Brain microvascular endothelial cell (primary cell): ENCODE measurements at regions not wholly inside any gene's neighbourhood (a gene's known extent, or its start where the extent isn't known, plus 50 kb on each side); places are given as distances from the start of the nearest gene placed in this dataset.

ENCODE experiments used
- DNase-seq: peaks from one replicate; pipeline ENCODE4 v3.0.0-alpha.2; 2020
- H3K27ac ChIP-seq: fragments of 250-450 bp; sonication (Bioruptor Pico); 2 replicates; pipeline ENCODE4 v1.5.1; 2020; ENCODE audit warnings: mild to moderate bottlenecking, moderate library complexity
- H3K27me3 ChIP-seq: fragments of 250-450 bp; sonication (Bioruptor Pico); replicated peaks from 2 replicates; pipeline ENCODE4 v1.5.1; 2020; ENCODE audit warnings: mild to moderate bottlenecking
- H3K36me3 ChIP-seq: fragments of 250-450 bp; sonication (Bioruptor Pico); replicated peaks from 2 replicates; pipeline ENCODE4 v1.5.1; 2020; ENCODE audit warnings: mild to moderate bottlenecking
- H3K4me3 ChIP-seq: 2 replicates; pipeline ENCODE4 v1.5.1; 2011; ENCODE audit warnings: low read depth, mild to moderate bottlenecking, control low read depth, low read length, moderate library complexity
- in situ Hi-C: cut with HindIII; loops from 2 replicates; pipeline ENCODE4 v1.10.0; 2017; ENCODE audit warnings: low sequenced_read_pairs, low pct_ligation_motif_present
- TF ChIP-seq, protein P1 (sequence below): IDR thresholded peaks from 2 replicates; pipeline ENCODE4 v1.5.1; 2011; ENCODE audit warnings: low read depth, mild to moderate bottlenecking, moderate library complexity, low read length, control low read depth, inconsistent platforms; ENCODE audit errors: missing control alignments

DNA sequence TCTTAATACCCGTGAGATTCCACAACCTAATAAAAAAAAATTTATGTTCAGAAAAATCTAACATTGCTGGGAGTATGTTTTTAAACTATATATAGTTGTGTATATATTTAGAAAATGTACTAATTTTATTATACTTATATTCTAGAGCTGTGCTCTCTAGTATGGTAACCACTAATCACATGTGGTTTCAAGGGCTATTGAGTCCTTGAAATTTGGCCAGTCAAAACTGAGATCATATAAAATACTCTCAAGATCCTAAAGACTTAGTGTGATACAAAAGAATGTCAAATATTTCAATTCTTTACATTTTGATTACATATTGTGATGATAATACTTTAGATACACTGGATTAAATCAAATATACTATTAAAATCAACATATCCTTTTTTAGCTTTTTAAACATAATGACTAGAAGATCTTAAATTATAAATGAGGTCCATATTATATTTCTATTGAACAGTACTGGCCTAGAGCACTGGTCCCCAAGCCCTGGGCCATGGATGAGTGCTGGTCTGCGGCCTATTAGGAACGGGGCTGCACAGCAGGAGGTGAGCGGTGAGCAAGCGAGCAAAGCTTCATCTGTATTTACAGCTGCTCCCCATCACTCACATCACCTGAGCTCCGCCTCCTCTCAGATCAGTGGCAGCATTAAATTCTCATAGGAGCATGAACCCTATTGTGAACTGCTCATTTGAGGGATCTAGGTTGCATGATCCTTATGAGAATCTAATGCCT, 176.5 kb upstream of the NBEA start:
- DNase-seq, result no peak
- H3K36me3 ChIP-seq, result no peaks in the 10 kb centered on the region
- in situ Hi-C loops, result no loop called here
- H3K4me3 ChIP-seq, result no peak overlapping the region
- TF ChIP-seq, protein P1, sequence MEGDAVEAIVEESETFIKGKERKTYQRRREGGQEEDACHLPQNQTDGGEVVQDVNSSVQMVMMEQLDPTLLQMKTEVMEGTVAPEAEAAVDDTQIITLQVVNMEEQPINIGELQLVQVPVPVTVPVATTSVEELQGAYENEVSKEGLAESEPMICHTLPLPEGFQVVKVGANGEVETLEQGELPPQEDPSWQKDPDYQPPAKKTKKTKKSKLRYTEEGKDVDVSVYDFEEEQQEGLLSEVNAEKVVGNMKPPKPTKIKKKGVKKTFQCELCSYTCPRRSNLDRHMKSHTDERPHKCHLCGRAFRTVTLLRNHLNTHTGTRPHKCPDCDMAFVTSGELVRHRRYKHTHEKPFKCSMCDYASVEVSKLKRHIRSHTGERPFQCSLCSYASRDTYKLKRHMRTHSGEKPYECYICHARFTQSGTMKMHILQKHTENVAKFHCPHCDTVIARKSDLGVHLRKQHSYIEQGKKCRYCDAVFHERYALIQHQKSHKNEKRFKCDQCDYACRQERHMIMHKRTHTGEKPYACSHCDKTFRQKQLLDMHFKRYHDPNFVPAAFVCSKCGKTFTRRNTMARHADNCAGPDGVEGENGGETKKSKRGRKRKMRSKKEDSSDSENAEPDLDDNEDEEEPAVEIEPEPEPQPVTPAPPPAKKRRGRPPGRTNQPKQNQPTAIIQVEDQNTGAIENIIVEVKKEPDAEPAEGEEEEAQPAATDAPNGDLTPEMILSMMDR, result no peak
- H3K27me3 ChIP-seq, result no peaks in the 10 kb centered on the region
- H3K27ac ChIP-seq, result no peak overlapping the region

DNA sequence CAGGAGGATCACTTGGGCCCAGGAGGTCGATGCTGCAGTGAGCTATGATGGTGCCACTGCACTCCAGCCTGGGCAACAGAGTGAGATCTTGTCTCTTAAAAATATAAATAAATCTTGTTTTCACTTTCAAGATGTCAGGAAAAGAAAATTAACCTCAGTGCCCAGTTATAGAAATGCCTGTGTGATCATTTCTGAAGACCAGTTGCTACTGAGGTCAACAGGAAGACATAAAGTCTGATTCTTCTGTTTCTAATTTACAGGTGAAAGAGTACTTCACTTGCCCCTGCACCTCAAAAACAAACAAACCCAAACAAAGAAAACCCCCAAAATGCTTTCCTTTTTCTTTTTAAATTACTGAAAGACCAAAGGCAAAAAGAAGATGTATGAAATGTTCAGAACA, 174.3 kb upstream of the NBEA start:
- no peak for DNase-seq
- no peaks in the 10 kb centered on the region for H3K36me3 ChIP-seq
- no peak overlapping the region for H3K27ac ChIP-seq
- H3K27me3 ChIP-seq, result no peaks in the 10 kb centered on the region
- in situ Hi-C loops, result no loop called here
- TF ChIP-seq, protein P1, result no peak
- no peak overlapping the region for H3K4me3 ChIP-seq

DNA sequence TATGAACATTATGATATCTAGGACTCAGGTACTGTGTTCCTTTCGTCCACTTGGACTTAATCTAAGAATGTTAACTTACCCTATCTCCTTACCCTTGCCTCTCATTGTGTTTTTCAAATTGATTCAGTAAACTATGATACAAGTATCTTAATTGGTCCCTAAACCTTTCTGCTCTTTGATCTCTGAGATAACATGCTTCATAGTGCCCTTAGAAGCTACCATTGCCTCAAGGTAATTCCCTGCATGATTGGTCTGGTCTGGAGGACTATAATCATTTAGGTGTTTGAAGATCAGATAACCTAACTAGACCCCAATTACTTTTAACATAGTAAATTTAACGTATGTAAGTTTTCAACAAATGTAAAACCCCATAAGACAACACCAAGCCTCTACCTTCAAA, 169.9 kb upstream of the NBEA start:
- TF ChIP-seq, protein P1, result no peak
- Histone ChIP-seq H3K27ac (no peak overlapping the region), H3K27me3 (no peaks in the 10 kb centered on the region)

DNA sequence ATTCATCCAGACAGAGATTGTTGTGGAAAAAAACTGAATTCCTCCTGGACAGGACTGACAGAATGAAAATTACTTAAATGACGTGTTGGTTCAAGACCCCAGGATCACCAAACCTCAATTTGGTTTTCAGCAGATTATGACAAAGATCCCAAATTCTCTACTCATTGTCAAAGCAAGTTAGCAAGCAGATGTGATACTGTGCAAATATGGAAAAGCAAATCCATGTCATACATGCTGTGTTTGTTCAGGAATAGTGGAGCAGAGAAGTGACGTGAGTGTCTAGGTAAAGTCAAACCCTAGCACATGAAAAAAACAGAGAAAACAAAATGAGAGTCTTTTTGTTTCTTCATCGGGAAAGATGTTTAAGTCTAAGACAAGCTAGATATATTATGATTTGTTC, 169.2 kb upstream of the NBEA start:
- Histone ChIP-seq H3K27ac (no peak overlapping the region), H3K4me3 (no peak overlapping the region), H3K27me3 (no peaks in the 10 kb centered on the region), H3K36me3 (no peaks in the 10 kb centered on the region)
- TF ChIP-seq, protein P1, result no peak
- DNase-seq, result no peak
- in situ Hi-C loops, result no loop called here

More for the DNA sequence above, 169.9 kb upstream of the NBEA start:
- in situ Hi-C loops, result no loop called here
- Histone ChIP-seq H3K36me3 (no peaks in the 10 kb centered on the region), H3K4me3 (no peak overlapping the region)
- DNase-seq, result no peak

DNA sequence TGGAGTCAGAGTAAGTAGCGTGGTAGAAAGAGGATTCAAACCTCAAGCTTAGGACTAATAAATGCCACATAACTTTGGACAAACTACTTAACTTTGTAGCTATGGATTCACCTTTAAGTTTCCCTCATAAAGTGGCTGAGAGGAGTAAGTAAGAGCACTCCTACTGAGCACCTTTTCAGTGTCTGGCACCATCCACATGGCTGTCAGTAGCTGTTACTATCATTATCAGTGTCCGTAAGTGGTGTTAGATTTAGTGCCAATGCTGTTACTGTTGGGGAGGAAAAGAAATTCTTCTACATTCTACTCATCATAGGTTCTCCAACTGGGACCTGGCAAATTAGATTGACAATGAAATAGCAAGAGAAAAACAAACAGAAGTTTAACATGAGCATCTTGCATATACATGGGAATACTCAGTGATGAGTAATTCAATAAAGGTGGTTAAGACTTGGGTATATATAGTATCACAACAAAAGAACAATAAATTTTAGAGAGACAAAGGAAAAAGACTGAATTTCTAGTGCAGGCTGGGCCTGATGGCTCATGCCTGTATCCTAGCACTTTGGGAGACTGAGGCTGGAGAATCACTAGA, 165.6 kb upstream of the NBEA start:
- no peak overlapping the region for H3K27ac ChIP-seq
- no peaks in the 10 kb centered on the region for H3K36me3 ChIP-seq
- H3K27me3 ChIP-seq, result no peaks in the 10 kb centered on the region
- no peak overlapping the region for H3K4me3 ChIP-seq
- no peak for DNase-seq
- in situ Hi-C loops, result no loop called here
- TF ChIP-seq, protein P1, result no peak
